Gastrocnemius medialis (tissue), 4 donors: ENCODE measurements at regions not wholly inside any gene's neighbourhood (a gene's known extent, or its start where the extent isn't known, plus 50 kb on each side); places are given as distances from the start of the nearest gene placed in this dataset.

ENCODE experiments used
- POLR2A ChIP-seq, 2 donors: fragments of 450-650 bp; IDR thresholded peaks; one replicate each; pipeline ENCODE4 v1.6.1; 2017; ENCODE audit warnings: antibody characterized with exemption in 2 of 2, mild to moderate bottlenecking in 2 of 2, moderate library complexity in 2 of 2
- TF ChIP-seq, protein P1 (sequence below), 5 experiments: fragments of 450-650 bp in 3 of 5; fragments of 200-600 bp in 2 of 5; sonication (generic) in 2 of 5; IDR thresholded peaks in 4 of 5; conservative IDR thresholded peaks in 1 of 5; 1 replicate in 4 of 5; 2 replicates in 1 of 5; pipeline ENCODE4 v1.5.1; 2016 to 2019; ENCODE audit warnings: antibody characterized with exemption in 5 of 5, mild to moderate bottlenecking in 3 of 5, moderate library complexity in 3 of 5

DNA sequence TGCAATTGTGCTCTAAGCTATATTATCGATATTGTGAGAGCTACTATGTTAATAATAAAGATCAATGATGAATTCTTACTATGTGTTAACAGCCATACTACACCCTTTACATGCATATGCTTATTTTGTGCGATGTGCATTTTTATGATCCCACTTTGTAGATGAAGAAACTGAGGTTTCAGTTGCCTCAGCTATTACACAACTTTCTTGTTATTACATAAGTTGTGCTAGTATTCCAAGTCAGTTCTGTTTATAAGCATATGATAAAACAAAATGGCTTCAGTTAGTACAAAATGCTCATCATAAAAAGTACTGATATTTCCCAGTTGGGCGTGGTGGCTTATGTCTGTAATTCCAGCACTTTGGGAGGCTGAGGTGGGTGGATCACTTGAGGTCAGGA lies 471.5 kb upstream of the DCN start:
- TF ChIP-seq, protein P1, sequence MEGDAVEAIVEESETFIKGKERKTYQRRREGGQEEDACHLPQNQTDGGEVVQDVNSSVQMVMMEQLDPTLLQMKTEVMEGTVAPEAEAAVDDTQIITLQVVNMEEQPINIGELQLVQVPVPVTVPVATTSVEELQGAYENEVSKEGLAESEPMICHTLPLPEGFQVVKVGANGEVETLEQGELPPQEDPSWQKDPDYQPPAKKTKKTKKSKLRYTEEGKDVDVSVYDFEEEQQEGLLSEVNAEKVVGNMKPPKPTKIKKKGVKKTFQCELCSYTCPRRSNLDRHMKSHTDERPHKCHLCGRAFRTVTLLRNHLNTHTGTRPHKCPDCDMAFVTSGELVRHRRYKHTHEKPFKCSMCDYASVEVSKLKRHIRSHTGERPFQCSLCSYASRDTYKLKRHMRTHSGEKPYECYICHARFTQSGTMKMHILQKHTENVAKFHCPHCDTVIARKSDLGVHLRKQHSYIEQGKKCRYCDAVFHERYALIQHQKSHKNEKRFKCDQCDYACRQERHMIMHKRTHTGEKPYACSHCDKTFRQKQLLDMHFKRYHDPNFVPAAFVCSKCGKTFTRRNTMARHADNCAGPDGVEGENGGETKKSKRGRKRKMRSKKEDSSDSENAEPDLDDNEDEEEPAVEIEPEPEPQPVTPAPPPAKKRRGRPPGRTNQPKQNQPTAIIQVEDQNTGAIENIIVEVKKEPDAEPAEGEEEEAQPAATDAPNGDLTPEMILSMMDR (IDR thresholded peaks at IDR 0.05 in 4 of 5, conservative IDR thresholded peaks at IDR 0.05 in 1 of 5) = no peak
- no peak for TF ChIP-seq POLR2A (IDR thresholded peaks at IDR 0.05)
